HEK293T (cell line): ENCODE measurements at regions not wholly inside any gene's neighbourhood (a gene's known extent, or its start where the extent isn't known, plus 50 kb on each side); places are given as distances from the start of the nearest gene placed in this dataset.

Experiments used
- CTCF ChIA-PET: fragments of 350-600 bp; formaldehyde crosslinking; extraction: SDS; loops from one replicate; lab custom pipeline; 2021; ENCODE audit warnings: antibody characterized with exemption, inconsistent platforms; lab: Yijun Ruan, JAX
- POLR2A ChIA-PET: fragments of 350-600 bp; formaldehyde crosslinking; extraction: SDS; loops from one replicate; lab custom pipeline; 2020; ENCODE audit warnings: antibody characterized with exemption, inconsistent platforms; lab: Yijun Ruan, JAX
- DNase-seq: peaks from one replicate; pipeline ENCODE4 v3.0.0; 2012; ENCODE audit warnings: mixed read lengths; ENCODE audit errors: extremely low spot score
- ARNT ChIP-seq: fragments of 450-650 bp; IDR thresholded peaks from 2 replicates; pipeline ENCODE4 v1.6.1; 2017; ENCODE audit warnings: mild to moderate bottlenecking
- BHLHE40 ChIP-seq: fragments of 450-650 bp; IDR thresholded peaks from 2 replicates; pipeline ENCODE4 v1.6.1; 2016; ENCODE audit warnings: mild to moderate bottlenecking, moderate library complexity, borderline replicate concordance
- CTBP1 ChIP-seq: fragments of 450-650 bp; IDR thresholded peaks from 2 replicates; pipeline ENCODE4 v1.6.1; 2016; ENCODE audit warnings: borderline replicate concordance
- ELF4 ChIP-seq: fragments of 450-650 bp; IDR thresholded peaks from 2 replicates; pipeline ENCODE4 v1.6.1; 2017; ENCODE audit warnings: antibody characterized with exemption
- FOXA1 ChIP-seq: fragments of 450-650 bp; IDR thresholded peaks from 2 replicates; pipeline ENCODE4 v1.6.1; 2016; ENCODE audit warnings: mild to moderate bottlenecking
- FOXK2 ChIP-seq: fragments of 450-650 bp; IDR thresholded peaks from 2 replicates; pipeline ENCODE4 v1.6.1; 2016; ENCODE audit warnings: mild to moderate bottlenecking
- FOXM1 ChIP-seq: fragments of 450-650 bp; IDR thresholded peaks from 2 replicates; pipeline ENCODE4 v1.6.1; 2017; ENCODE audit warnings: mild to moderate bottlenecking, borderline replicate concordance
- HDGF ChIP-seq: fragments of 450-650 bp; IDR thresholded peaks from 2 replicates; pipeline ENCODE4 v1.6.1; 2017; ENCODE audit warnings: antibody characterized with exemption, borderline replicate concordance
- L3MBTL2 ChIP-seq: fragments of 450-650 bp; conservative IDR thresholded peaks from 2 replicates; pipeline ENCODE4 v1.6.1; 2016; ENCODE audit warnings: mild to moderate bottlenecking
- LEF1 ChIP-seq: fragments of 450-650 bp; IDR thresholded peaks from 2 replicates; pipeline ENCODE4 v1.6.1; 2017; ENCODE audit warnings: mild to moderate bottlenecking, borderline replicate concordance
- NFRKB ChIP-seq: fragments of 450-650 bp; IDR thresholded peaks from 2 replicates; pipeline ENCODE4 v1.6.1; 2016; ENCODE audit warnings: mild to moderate bottlenecking, moderate library complexity
- SP1 ChIP-seq: fragments of 450-650 bp; IDR thresholded peaks from 2 replicates; pipeline ENCODE4 v1.6.1; 2017
- SUZ12 ChIP-seq: fragments of 450-650 bp; IDR thresholded peaks from 2 replicates; pipeline ENCODE4 v1.6.1; 2016; ENCODE audit warnings: mild to moderate bottlenecking
- TARDBP ChIP-seq: fragments of 450-650 bp; IDR thresholded peaks from 2 replicates; pipeline ENCODE4 v1.6.1; 2016
- ZNF384 ChIP-seq: fragments of 450-650 bp; IDR thresholded peaks from 2 replicates; pipeline ENCODE4 v1.6.1; 2016
- TF ChIP-seq, protein P1 (sequence below): fragments of 450-650 bp; IDR thresholded peaks from 2 replicates; pipeline ENCODE4 v1.6.1; 2016

DNA sequence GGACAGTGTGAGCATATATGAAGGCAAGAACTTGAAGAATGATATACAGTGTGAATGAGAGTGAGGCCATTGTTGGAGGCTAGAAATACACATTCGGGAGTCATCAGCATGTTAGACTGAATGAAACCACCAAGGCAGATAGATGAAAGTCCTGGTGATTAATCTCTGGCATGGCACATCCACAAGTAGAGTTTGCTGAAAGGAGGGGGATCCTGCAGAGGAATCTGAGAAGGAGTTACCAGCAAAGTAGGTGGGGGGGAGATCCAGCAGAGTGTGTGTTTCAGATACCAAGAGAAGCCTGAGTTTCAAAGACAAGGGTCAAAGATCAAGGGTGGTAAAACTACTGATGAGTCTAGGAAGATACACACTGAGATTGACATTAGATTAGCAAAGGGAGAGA lies 426.7 kb upstream of the DCN start:
- no peak for DNase-seq
- CTCF ChIA-PET = no interaction called here
- POLR2A ChIA-PET = no interaction called here
- no peak for TF ChIP-seq FOXM1
- TF ChIP-seq NFRKB = no peak
- TF ChIP-seq HDGF = no peak
- TF ChIP-seq, protein P1, sequence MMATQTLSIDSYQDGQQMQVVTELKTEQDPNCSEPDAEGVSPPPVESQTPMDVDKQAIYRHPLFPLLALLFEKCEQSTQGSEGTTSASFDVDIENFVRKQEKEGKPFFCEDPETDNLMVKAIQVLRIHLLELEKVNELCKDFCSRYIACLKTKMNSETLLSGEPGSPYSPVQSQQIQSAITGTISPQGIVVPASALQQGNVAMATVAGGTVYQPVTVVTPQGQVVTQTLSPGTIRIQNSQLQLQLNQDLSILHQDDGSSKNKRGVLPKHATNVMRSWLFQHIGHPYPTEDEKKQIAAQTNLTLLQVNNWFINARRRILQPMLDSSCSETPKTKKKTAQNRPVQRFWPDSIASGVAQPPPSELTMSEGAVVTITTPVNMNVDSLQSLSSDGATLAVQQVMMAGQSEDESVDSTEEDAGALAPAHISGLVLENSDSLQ = no peak
- TF ChIP-seq TARDBP = no peak
- no peak for TF ChIP-seq ELF4
- no peak for TF ChIP-seq SUZ12

DNA sequence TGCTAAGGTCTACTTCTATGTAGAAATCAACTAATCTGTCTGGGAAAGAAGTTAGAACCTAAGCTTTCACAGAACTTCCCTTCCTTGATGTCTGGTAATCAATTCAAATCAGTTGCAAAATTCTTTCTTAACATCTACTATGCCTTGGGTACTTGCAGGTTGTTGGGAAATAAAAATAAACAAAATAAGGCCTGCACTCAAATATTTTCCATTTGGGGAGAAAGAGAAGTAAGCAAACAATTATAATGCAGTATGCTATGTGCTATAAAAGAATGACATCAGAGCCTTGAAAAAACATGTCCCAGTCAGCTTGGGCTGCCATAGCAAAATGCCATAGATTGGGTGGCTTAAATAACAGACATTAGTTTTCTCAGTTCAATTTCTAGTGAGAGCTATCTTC lies 425.9 kb upstream of the DCN start:
- no peak for DNase-seq
- CTCF ChIA-PET = no interaction called here
- TF ChIP-seq HDGF (no peak), SUZ12 (no peak), ARNT (no peak), L3MBTL2 (no peak), FOXK2 (no peak), LEF1 (no peak), NFRKB (no peak), SP1 (no peak), BHLHE40 (no peak), TARDBP (no peak), ZNF384 (no peak), CTBP1 (no peak), FOXM1 (no peak), ELF4 (no peak), FOXA1 (no peak)
- TF ChIP-seq, protein P1 = no peak
- POLR2A ChIA-PET = no interaction called here

DNA sequence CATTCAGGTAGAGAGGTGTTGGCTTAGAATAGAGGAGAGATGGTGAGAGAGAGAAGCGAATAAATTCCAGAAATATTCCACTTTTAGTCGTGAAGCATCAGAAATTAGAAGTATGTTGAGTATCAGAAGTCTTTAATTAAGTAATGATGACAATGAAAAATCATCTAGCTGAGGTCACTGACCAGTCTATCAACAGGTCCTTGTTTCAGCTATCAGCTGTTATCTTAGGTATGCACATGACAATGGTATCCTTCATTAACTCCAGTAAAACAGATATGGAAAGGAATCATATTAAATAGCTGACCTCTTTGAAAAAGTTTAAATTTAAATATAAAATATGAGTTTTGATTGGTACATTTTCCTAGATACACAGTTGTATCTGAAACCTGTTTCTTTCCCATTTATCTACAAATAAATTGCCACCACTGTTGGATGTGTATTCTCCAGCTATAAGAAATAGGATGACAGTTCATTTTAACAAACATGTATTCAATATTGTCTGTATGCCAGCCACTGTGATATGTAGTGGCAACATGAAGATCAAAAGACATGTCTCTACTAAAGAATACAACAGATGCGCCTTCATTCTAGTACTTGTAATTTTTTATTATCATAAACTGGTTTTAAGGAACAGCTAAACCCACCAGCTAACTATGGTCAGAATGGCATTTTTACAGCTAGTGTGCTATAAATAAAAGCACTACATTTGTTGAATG lies 424.2 kb upstream of the DCN start:
- ChIA-PET POLR2A (no interaction called here), CTCF (no interaction called here)
- TF ChIP-seq, protein P1 = no peak
- TF ChIP-seq ZNF384 = no peak
- TF ChIP-seq SUZ12 = no peak
- no peak for TF ChIP-seq FOXK2
- DNase-seq = no peak

DNA sequence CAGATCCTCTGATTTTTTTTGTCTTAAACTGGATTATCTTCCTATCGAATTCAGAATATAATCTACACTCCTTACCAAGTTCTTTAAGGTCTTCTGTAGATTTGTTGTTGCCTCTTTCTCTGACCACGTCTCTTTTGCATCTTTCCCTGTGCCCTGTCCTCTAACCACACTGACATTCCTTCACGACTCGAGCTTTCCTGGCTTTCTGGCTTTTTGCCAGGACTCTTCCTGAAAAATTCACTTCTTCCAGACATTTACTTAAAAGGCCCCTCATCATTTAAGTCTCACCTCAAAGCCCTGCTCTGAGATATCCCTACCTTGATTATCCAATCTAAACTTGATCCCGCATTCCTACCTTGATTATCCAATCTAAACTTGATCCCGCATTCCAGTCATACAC lies 422.3 kb upstream of the DCN start:
- CTCF ChIA-PET = no interaction called here
- DNase-seq = no peak
- no peak for TF ChIP-seq CTBP1
- no peak for TF ChIP-seq SP1
- no peak for TF ChIP-seq FOXA1
- TF ChIP-seq ELF4 = no peak
- TF ChIP-seq BHLHE40 = no peak
- no peak for TF ChIP-seq L3MBTL2
- POLR2A ChIA-PET = no interaction called here

DNA sequence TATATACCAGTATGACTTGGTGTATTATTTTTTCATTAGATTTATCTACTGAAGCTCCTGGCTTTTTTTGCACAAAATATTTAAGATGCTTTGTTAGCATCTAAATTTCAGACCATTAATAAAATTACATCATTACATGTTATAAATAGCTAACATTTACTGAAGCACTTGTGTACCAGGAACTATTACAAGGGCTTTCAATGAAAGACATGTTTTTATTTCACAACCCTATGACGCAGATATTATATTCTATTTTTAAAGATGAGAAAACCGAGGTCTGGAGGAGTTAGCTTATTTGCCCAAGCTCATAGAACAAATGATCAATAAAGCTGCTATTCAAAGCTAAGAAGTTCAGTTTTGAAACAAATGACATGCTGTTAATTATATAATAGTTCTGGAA lies 420.4 kb upstream of the DCN start:
- POLR2A ChIA-PET = no interaction called here
- TF ChIP-seq BHLHE40 (no peak), CTBP1 (no peak), L3MBTL2 (no peak), LEF1 (no peak), FOXM1 (no peak), TARDBP (no peak)
- CTCF ChIA-PET = no interaction called here
- DNase-seq = no peak

DNA sequence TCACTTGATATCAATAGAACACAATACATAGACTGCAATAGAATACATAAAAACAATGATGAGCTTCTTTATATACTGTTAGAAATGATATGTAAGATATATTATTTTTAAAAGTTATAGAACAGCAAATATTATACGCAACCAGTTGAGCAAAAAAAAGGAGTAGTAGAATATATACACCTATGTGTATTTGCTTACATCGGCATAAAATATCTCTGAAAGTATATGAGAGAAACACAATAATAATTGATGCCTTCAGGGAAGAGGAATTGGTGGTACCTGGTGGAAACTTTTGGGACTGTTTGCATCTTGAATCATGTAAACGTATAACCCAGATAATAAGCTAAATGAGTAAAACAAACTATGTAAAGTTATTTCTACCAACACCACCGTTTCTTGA lies 418.4 kb upstream of the DCN start:
- TF ChIP-seq SUZ12 = no peak
- TF ChIP-seq, protein P1 = no peak
- no peak for TF ChIP-seq BHLHE40
- no peak for TF ChIP-seq ARNT
- no peak for TF ChIP-seq LEF1
- TF ChIP-seq NFRKB = no peak
- no peak for TF ChIP-seq FOXM1
- no peak for TF ChIP-seq FOXK2
- TF ChIP-seq SP1 = no peak
- TF ChIP-seq TARDBP = no peak
- TF ChIP-seq L3MBTL2 = no peak
- no peak for TF ChIP-seq ELF4
- no peak for TF ChIP-seq HDGF
- TF ChIP-seq ZNF384 = no peak
- TF ChIP-seq FOXA1 = no peak
- no peak for TF ChIP-seq CTBP1
- DNase-seq = no peak
- ChIA-PET POLR2A (interaction anchor here (0.6 kb wide), 1 partner anchor 175 kb away, joined by 3 read pairs; no protein-coding TSS in a partner anchor), CTCF (no interaction called here)
